ENCODE measurements at regions not wholly inside any gene's neighbourhood (a gene's known extent, or its start where the extent isn't known, plus 50 kb on each side); places are given as distances from the start of the nearest gene placed in this dataset.

- H3K36me3 ChIP-seq (ENCODE audit: insufficient read depth, insufficient read length, low read length): no peaks in the 10 kb centered on the region
- no peak for TF ChIP-seq ZNF274 (IDR thresholded peaks at IDR 0.05; ENCODE audit: low read depth, low read length)
- TF ChIP-seq YY1 (IDR thresholded peaks at IDR 0.05; ENCODE audit: insufficient read depth, insufficient read length): no peak
- no peak for TF ChIP-seq SUZ12 (IDR thresholded peaks at IDR 0.05; ENCODE audit: extremely low read depth, insufficient read depth, insufficient read length)
- H3K4me1 ChIP-seq (ENCODE audit: insufficient read depth, insufficient read length): no peaks in the 10 kb centered on the region
- H3K9me3 ChIP-seq (ENCODE audit: insufficient read depth, low read length): no peaks in the 10 kb centered on the region
- H3K27me3 ChIP-seq (ENCODE audit: insufficient read depth, insufficient read length): no peaks in the 10 kb centered on the region
- no peak for DNase-seq (ENCODE audit: low read depth, low spot score)
- no peak overlapping the region for H3K4me3 ChIP-seq (ENCODE audit: insufficient read length, low read depth)
- H3K9ac ChIP-seq (ENCODE audit: insufficient read length, low read depth): no peak overlapping the region
These were observed 65.8 kb upstream of the MAGI1 start for GRCh38 chr3:66104535-66104934.

GRCh38 chr3:66103729-66104128, 65.0 kb upstream of the MAGI1 start:
- Histone ChIP-seq H3K4me1 (ENCODE audit: insufficient read depth, insufficient read length) (no peaks in the 10 kb centered on the region), H3K27me3 (ENCODE audit: insufficient read depth, insufficient read length) (no peaks in the 10 kb centered on the region), H3K9me3 (ENCODE audit: insufficient read depth, low read length) (no peaks in the 10 kb centered on the region), H3K4me3 (ENCODE audit: insufficient read length, low read depth) (no peak overlapping the region), H3K9ac (ENCODE audit: insufficient read length, low read depth) (no peak overlapping the region), H3K36me3 (ENCODE audit: insufficient read depth, insufficient read length, low read length) (no peaks in the 10 kb centered on the region)
- no peak for TF ChIP-seq YY1 (IDR thresholded peaks at IDR 0.05; ENCODE audit: insufficient read depth, insufficient read length)
- TF ChIP-seq ZNF274 (IDR thresholded peaks at IDR 0.05; ENCODE audit: low read depth, low read length): no peak
- no peak for DNase-seq (ENCODE audit: low read depth, low spot score)

- TF ChIP-seq ZNF274 (IDR thresholded peaks at IDR 0.05; ENCODE audit: low read depth, low read length): no peak
- no peak for TF ChIP-seq YY1 (IDR thresholded peaks at IDR 0.05; ENCODE audit: insufficient read depth, insufficient read length)
- TF ChIP-seq SUZ12 (IDR thresholded peaks at IDR 0.05; ENCODE audit: extremely low read depth, insufficient read depth, insufficient read length): no peak
- no peak for DNase-seq (ENCODE audit: low read depth, low spot score)
- H3K27me3 ChIP-seq (ENCODE audit: insufficient read depth, insufficient read length): no peaks in the 10 kb centered on the region
- no peaks in the 10 kb centered on the region for H3K9me3 ChIP-seq (ENCODE audit: insufficient read depth, low read length)
- no peak overlapping the region for H3K9ac ChIP-seq (ENCODE audit: insufficient read length, low read depth)
- no peaks in the 10 kb centered on the region for H3K36me3 ChIP-seq (ENCODE audit: insufficient read depth, insufficient read length, low read length)
- H3K4me1 ChIP-seq (ENCODE audit: insufficient read depth, insufficient read length): no peaks in the 10 kb centered on the region
- no peak overlapping the region for H3K4me3 ChIP-seq (ENCODE audit: insufficient read length, low read depth)
These were observed 63.2 kb upstream of the MAGI1 start for GRCh38 chr3:66101901-66102300.

- H3K4me1 ChIP-seq (ENCODE audit: insufficient read depth, insufficient read length): no peaks in the 10 kb centered on the region
- H3K9me3 ChIP-seq (ENCODE audit: insufficient read depth, low read length): peaks cover 10% of the 10 kb centered on the region; the same call in 1 of the 2 replicates
- TF ChIP-seq YY1 (IDR thresholded peaks at IDR 0.05; ENCODE audit: insufficient read depth, insufficient read length): no peak
- no peak for TF ChIP-seq SUZ12 (IDR thresholded peaks at IDR 0.05; ENCODE audit: extremely low read depth, insufficient read depth, insufficient read length)
- no peak for TF ChIP-seq ZNF274 (IDR thresholded peaks at IDR 0.05; ENCODE audit: low read depth, low read length)
- no peak overlapping the region for H3K9ac ChIP-seq (ENCODE audit: insufficient read length, low read depth)
- H3K4me3 ChIP-seq (ENCODE audit: insufficient read length, low read depth): no peak overlapping the region
- DNase-seq (ENCODE audit: low read depth, low spot score): no peak
- no peaks in the 10 kb centered on the region for H3K27me3 ChIP-seq (ENCODE audit: insufficient read depth, insufficient read length)
- H3K36me3 ChIP-seq (ENCODE audit: insufficient read depth, insufficient read length, low read length): no peaks in the 10 kb centered on the region
These were observed 60.9 kb upstream of the MAGI1 start for GRCh38 chr3:66099541-66100065.

- H3K4me3 ChIP-seq (ENCODE audit: insufficient read length, low read depth): no peak overlapping the region
- no peaks in the 10 kb centered on the region for H3K36me3 ChIP-seq (ENCODE audit: insufficient read depth, insufficient read length, low read length)
- H3K9me3 ChIP-seq (ENCODE audit: insufficient read depth, low read length): peaks cover 10% of the 10 kb centered on the region; the same call in 1 of the 2 replicates
- H3K4me1 ChIP-seq (ENCODE audit: insufficient read depth, insufficient read length): no peaks in the 10 kb centered on the region
- DNase-seq (ENCODE audit: low read depth, low spot score): no peak
- H3K27me3 ChIP-seq (ENCODE audit: insufficient read depth, insufficient read length): no peaks in the 10 kb centered on the region
- H3K9ac ChIP-seq (ENCODE audit: insufficient read length, low read depth): no peak overlapping the region
- no peak for TF ChIP-seq YY1 (IDR thresholded peaks at IDR 0.05; ENCODE audit: insufficient read depth, insufficient read length)
- no peak for TF ChIP-seq SUZ12 (IDR thresholded peaks at IDR 0.05; ENCODE audit: extremely low read depth, insufficient read depth, insufficient read length)
- no peak for TF ChIP-seq ZNF274 (IDR thresholded peaks at IDR 0.05; ENCODE audit: low read depth, low read length)
These were observed 59.7 kb upstream of the MAGI1 start for GRCh38 chr3:66098436-66098835.

- no peaks in the 10 kb centered on the region for H3K36me3 ChIP-seq (ENCODE audit: insufficient read depth, insufficient read length, low read length)
- H3K9ac ChIP-seq (ENCODE audit: insufficient read length, low read depth): no peak overlapping the region
- no peak for DNase-seq (ENCODE audit: low read depth, low spot score)
- no peaks in the 10 kb centered on the region for H3K4me1 ChIP-seq (ENCODE audit: insufficient read depth, insufficient read length)
- no peak overlapping the region for H3K4me3 ChIP-seq (ENCODE audit: insufficient read length, low read depth)
- H3K9me3 ChIP-seq (ENCODE audit: insufficient read depth, low read length): peaks cover 10% of the 10 kb centered on the region; the same call in 1 of the 2 replicates
- no peak for TF ChIP-seq YY1 (IDR thresholded peaks at IDR 0.05; ENCODE audit: insufficient read depth, insufficient read length)
- TF ChIP-seq SUZ12 (IDR thresholded peaks at IDR 0.05; ENCODE audit: extremely low read depth, insufficient read depth, insufficient read length): no peak
- no peak for TF ChIP-seq ZNF274 (IDR thresholded peaks at IDR 0.05; ENCODE audit: low read depth, low read length)
- H3K27me3 ChIP-seq (ENCODE audit: insufficient read depth, insufficient read length): no peaks in the 10 kb centered on the region
These were observed 58.9 kb upstream of the MAGI1 start for GRCh38 chr3:66097647-66098046.

GRCh38 chr3:66095295-66096001, 56.7 kb upstream of the MAGI1 start:
- no peaks in the 10 kb centered on the region for H3K36me3 ChIP-seq (ENCODE audit: insufficient read depth, insufficient read length, low read length)

More at GRCh38 chr3:66095295-66096001, 56.7 kb upstream of the MAGI1 start:
- no peak for TF ChIP-seq ZNF274 (IDR thresholded peaks at IDR 0.05; ENCODE audit: low read depth, low read length)
- no peak for TF ChIP-seq SUZ12 (IDR thresholded peaks at IDR 0.05; ENCODE audit: extremely low read depth, insufficient read depth, insufficient read length)
- no peak for TF ChIP-seq YY1 (IDR thresholded peaks at IDR 0.05; ENCODE audit: insufficient read depth, insufficient read length)
- DNase-seq (ENCODE audit: low read depth, low spot score): no peak
- Histone ChIP-seq H3K4me3 (ENCODE audit: insufficient read length, low read depth) (no peak overlapping the region), H3K9me3 (ENCODE audit: insufficient read depth, low read length) (peaks cover 10% of the 10 kb centered on the region; the same call in 1 of the 2 replicates), H3K27me3 (ENCODE audit: insufficient read depth, insufficient read length) (no peaks in the 10 kb centered on the region), H3K9ac (ENCODE audit: insufficient read length, low read depth) (no peak overlapping the region), H3K4me1 (ENCODE audit: insufficient read depth, insufficient read length) (no peaks in the 10 kb centered on the region)

All from NT2/D1 (cell line).